PC-3 (cell line): ENCODE measurements at regions not wholly inside any gene's neighbourhood (a gene's known extent, or its start where the extent isn't known, plus 50 kb on each side); places are given as distances from the start of the nearest gene placed in this dataset.

Source experiments
- EZH2 ChIP-seq: fragments of 300-600 bp; sonication (generic); IDR thresholded peaks from one replicate; pipeline ENCODE4 v1.6.1; 2017; ENCODE audit warnings: antibody characterized with exemption, mild to moderate bottlenecking, low read length; ENCODE audit not compliant: unreplicated experiment
- TF ChIP-seq, protein P1 (sequence below): fragments of 300-600 bp; sonication (generic); conservative IDR thresholded peaks from 2 replicates; pipeline ENCODE4 v1.5.1; 2017; ENCODE audit warnings: antibody characterized with exemption, low read depth, mild to moderate bottlenecking, low read length

GRCh38 chr1:79519084-79519760 is 512.7 kb upstream of the ADGRL4 start:
- TF ChIP-seq, protein P1, sequence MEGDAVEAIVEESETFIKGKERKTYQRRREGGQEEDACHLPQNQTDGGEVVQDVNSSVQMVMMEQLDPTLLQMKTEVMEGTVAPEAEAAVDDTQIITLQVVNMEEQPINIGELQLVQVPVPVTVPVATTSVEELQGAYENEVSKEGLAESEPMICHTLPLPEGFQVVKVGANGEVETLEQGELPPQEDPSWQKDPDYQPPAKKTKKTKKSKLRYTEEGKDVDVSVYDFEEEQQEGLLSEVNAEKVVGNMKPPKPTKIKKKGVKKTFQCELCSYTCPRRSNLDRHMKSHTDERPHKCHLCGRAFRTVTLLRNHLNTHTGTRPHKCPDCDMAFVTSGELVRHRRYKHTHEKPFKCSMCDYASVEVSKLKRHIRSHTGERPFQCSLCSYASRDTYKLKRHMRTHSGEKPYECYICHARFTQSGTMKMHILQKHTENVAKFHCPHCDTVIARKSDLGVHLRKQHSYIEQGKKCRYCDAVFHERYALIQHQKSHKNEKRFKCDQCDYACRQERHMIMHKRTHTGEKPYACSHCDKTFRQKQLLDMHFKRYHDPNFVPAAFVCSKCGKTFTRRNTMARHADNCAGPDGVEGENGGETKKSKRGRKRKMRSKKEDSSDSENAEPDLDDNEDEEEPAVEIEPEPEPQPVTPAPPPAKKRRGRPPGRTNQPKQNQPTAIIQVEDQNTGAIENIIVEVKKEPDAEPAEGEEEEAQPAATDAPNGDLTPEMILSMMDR, result no peak
- TF ChIP-seq EZH2, result no peak
